ENCODE measurements at regions not wholly inside any gene's neighbourhood (a gene's known extent, or its start where the extent isn't known, plus 50 kb on each side); places are given as distances from the start of the nearest gene placed in this dataset.
A peak's percentile ranks its signal among the peaks of the same experiment; 100 is the strongest.

DNA sequence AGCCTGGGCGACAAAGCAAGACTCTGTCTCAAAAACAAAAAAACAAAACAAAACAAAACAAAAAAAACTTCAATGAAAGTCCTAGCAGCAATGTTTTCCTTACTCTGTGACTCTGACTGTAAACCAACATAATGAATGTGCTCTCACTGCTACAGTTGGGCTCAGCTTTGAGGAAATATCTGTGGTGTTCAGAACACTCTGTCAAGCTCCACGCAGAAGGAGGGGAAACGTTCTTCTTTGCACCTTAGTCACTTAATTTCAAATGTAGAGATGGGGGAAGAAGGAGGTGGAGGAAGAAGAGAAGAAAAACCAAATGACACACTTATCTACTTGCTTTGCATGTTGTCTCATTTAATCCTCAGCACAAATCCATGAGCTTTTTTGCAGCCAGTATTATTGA, 107.1 kb upstream of the UBE3A start:
- H3K9ac ChIP-seq (ENCODE audit: low read length): no peak overlapping the region
- H4K20me1 ChIP-seq (ENCODE audit: low read length): no peaks in the 10 kb centered on the region
- H3F3A ChIP-seq (ENCODE audit: low read length, unreplicated experiment): no peaks in the 10 kb centered on the region
- ATAC-seq (no peak), DNase-seq (no peak)
- H3K36me3 ChIP-seq (ENCODE audit: low read depth, low read length): no peaks in the 10 kb centered on the region
- no peak overlapping the region for H2AFZ ChIP-seq (ENCODE audit: low read length)
- H3K27ac ChIP-seq (ENCODE audit: low read length): no peak overlapping the region
- no peaks in the 10 kb centered on the region for H3K79me2 ChIP-seq (ENCODE audit: low read length)
- CTCF ChIA-PET: no interaction called here
- H3K9me2 ChIP-seq (replicated peaks; ENCODE audit: low read length): no peaks in the 10 kb centered on the region
- H3K4me2 ChIP-seq (ENCODE audit: low read length): no peak overlapping the region
- no TSS peak for BruUV-seq (replicated peaks)
- peaks cover 5% of the 10 kb centered on the region; the same call in 1 of the 2 replicates for H3K4me1 ChIP-seq (ENCODE audit: insufficient read depth, low read length)
- intact Hi-C loops (cut with micrococcal nuclease): no loop called here
- TF ChIP-seq CTCF (conservative IDR thresholded peaks at IDR 0.05; ENCODE audit: low read depth, low read length): no peak
- TF ChIP-seq EZH2phosphoT487 (IDR thresholded peaks at IDR 0.05; ENCODE audit: borderline replicate concordance, low read length): no peak
- TF ChIP-seq EZH2 (IDR thresholded peaks at IDR 0.05; ENCODE audit: low read length, unreplicated experiment): no peak
- H3K4me3 ChIP-seq (ENCODE audit: low read length): no peak overlapping the region
- no peaks in the 10 kb centered on the region for H3K27me3 ChIP-seq (ENCODE audit: low read length)
- POLR2A ChIA-PET (ENCODE audit: unreplicated experiment): no interaction called here
- H3K9me3 ChIP-seq (ENCODE audit: low read length): no peaks in the 10 kb centered on the region

GRCh38 chr15:25545017-25545416, 106.2 kb upstream of the UBE3A start:
- Histone ChIP-seq H3K4me1 (ENCODE audit: insufficient read depth, low read length) (peaks cover 5% of the 10 kb centered on the region; the same call in 1 of the 2 replicates), H3K27me3 (ENCODE audit: low read length) (no peaks in the 10 kb centered on the region), H3K4me2 (ENCODE audit: low read length) (no peak overlapping the region), H3K9me3 (ENCODE audit: low read length) (no peaks in the 10 kb centered on the region), H3F3A (ENCODE audit: low read length, unreplicated experiment) (no peaks in the 10 kb centered on the region), H2AFZ (ENCODE audit: low read length) (no peak overlapping the region), H3K36me3 (ENCODE audit: low read depth, low read length) (no peaks in the 10 kb centered on the region), H3K79me2 (ENCODE audit: low read length) (no peaks in the 10 kb centered on the region), H3K9me2 (replicated peaks; ENCODE audit: low read length) (no peaks in the 10 kb centered on the region), H3K9ac (ENCODE audit: low read length) (no peak overlapping the region), H3K27ac (ENCODE audit: low read length) (no peak overlapping the region), H4K20me1 (ENCODE audit: low read length) (no peaks in the 10 kb centered on the region), H3K4me3 (ENCODE audit: low read length) (no peak overlapping the region)
- intact Hi-C loops (cut with micrococcal nuclease): no loop called here
- BruUV-seq (replicated peaks): no TSS peak
- ChIA-PET POLR2A (ENCODE audit: unreplicated experiment) (no interaction called here), CTCF (no interaction called here)
- DNase-seq: peak; percentile 77
- no peak for ATAC-seq
- no peak for TF ChIP-seq CTCF (conservative IDR thresholded peaks at IDR 0.05; ENCODE audit: low read depth, low read length)
- TF ChIP-seq EZH2 (IDR thresholded peaks at IDR 0.05; ENCODE audit: low read length, unreplicated experiment): no peak
- TF ChIP-seq EZH2phosphoT487 (IDR thresholded peaks at IDR 0.05; ENCODE audit: borderline replicate concordance, low read length): no peak

DNA sequence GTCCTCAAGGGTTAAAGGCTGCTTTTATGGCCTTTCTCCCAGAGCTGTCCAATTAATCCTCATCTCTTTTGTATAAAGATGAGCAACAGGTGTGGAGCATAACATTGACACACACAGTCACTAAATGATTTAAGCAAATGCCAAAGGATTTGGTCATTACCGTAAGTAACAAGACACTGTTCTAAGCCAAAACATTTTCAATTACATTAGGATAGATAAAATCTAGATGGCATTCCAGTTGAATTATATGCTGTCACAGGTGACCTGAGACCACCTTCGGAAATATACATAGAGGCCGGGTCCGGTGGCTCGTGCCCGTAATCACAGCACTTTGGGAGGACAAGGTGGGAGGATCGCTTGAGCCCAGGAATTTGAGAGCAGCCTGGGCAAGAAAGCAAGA, 105.3 kb upstream of the UBE3A start:
- Histone ChIP-seq H3K4me1 (ENCODE audit: insufficient read depth, low read length) (peaks cover 5% of the 10 kb centered on the region; the same call in 1 of the 2 replicates), H4K20me1 (ENCODE audit: low read length) (no peaks in the 10 kb centered on the region), H3K4me2 (ENCODE audit: low read length) (no peak overlapping the region), H3K9me2 (replicated peaks; ENCODE audit: low read length) (no peaks in the 10 kb centered on the region), H3K27me3 (ENCODE audit: low read length) (no peaks in the 10 kb centered on the region), H2AFZ (ENCODE audit: low read length) (no peak overlapping the region), H3K79me2 (ENCODE audit: low read length) (no peaks in the 10 kb centered on the region), H3K9ac (ENCODE audit: low read length) (no peak overlapping the region), H3F3A (ENCODE audit: low read length, unreplicated experiment) (no peaks in the 10 kb centered on the region), H3K4me3 (ENCODE audit: low read length) (no peak overlapping the region), H3K27ac (ENCODE audit: low read length) (no peak overlapping the region), H3K9me3 (ENCODE audit: low read length) (no peaks in the 10 kb centered on the region), H3K36me3 (ENCODE audit: low read depth, low read length) (no peaks in the 10 kb centered on the region)
- ChIA-PET CTCF (no interaction called here), POLR2A (ENCODE audit: unreplicated experiment) (no interaction called here)
- intact Hi-C loops (cut with micrococcal nuclease): no loop called here
- no TSS peak for BruUV-seq (replicated peaks)
- ATAC-seq (no peak), DNase-seq (no peak)
- TF ChIP-seq CTCF (conservative IDR thresholded peaks at IDR 0.05; ENCODE audit: low read depth, low read length): no peak
- TF ChIP-seq EZH2 (IDR thresholded peaks at IDR 0.05; ENCODE audit: low read length, unreplicated experiment): no peak
- no peak for TF ChIP-seq EZH2phosphoT487 (IDR thresholded peaks at IDR 0.05; ENCODE audit: borderline replicate concordance, low read length)

All from PC-3 (cell line).